ENCODE measurements at regions not wholly inside any gene's neighbourhood (a gene's known extent, or its start where the extent isn't known, plus 50 kb on each side); places are given as distances from the start of the nearest gene placed in this dataset.

DNA sequence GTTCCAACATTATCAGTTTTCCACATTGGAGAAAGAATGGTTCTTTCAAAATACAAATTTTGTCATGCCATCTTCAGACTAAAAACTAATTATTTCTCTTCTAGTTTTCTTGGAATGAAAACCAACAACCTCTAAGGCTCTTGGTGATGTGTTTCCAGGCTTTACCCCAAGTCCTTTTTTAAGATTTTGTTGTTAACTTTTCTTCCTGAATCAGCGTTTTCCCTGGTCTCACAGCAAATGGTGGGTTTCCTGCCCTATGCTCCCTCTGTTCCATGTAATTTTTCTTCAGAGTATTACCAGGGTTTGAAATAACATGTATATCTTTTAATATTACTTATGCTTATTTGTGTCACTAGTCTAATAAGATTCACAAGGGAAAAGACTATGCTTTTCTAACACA lies 1311.9 kb downstream of the LRFN5 start:
- H3K4me3 ChIP-seq (ENCODE audit: low read depth, poor library complexity, severe bottlenecking) = no peak overlapping the region
- intact Hi-C loops (cut with DNase I; ENCODE audit: low total_unique reads) = no loop called here
- TF ChIP-seq CTCF (IDR thresholded peaks at IDR 0.05) (no peak), POLR2A (IDR thresholded peaks at IDR 0.05) (no peak)
- DNase-seq (ENCODE audit: low spot score in 2 of 2) = no peak
- WGBS, 2 donors = 86 to 88% methylated on average over 1 of the region's 1 CpG

GRCh38 chr14:42911642-42912041 lies 1305.0 kb downstream of the LRFN5 start:
- intact Hi-C loops (cut with DNase I; ENCODE audit: low total_unique reads) = no loop called here
- H3K4me3 ChIP-seq (ENCODE audit: low read depth, poor library complexity, severe bottlenecking) = no peak overlapping the region
- no peak for TF ChIP-seq POLR2A (IDR thresholded peaks at IDR 0.05)
- no peak for TF ChIP-seq CTCF (IDR thresholded peaks at IDR 0.05)
- DNase-seq (ENCODE audit: low spot score in 2 of 2) = no peak

GRCh38 chr14:42909659-42910058 lies 1303.0 kb downstream of the LRFN5 start:
- intact Hi-C loops (cut with DNase I; ENCODE audit: low total_unique reads) = no loop called here
- no peak overlapping the region for H3K4me3 ChIP-seq (ENCODE audit: low read depth, poor library complexity, severe bottlenecking)
- TF ChIP-seq POLR2A (IDR thresholded peaks at IDR 0.05) (no peak), CTCF (IDR thresholded peaks at IDR 0.05) (no peak)
- WGBS, 2 donors = 69 to 78% methylated on average over 1 of the region's 1 CpG
- DNase-seq (ENCODE audit: low spot score in 2 of 2) = no peak

GRCh38 chr14:42893183-42893582 lies 1286.5 kb downstream of the LRFN5 start:
- WGBS, 2 donors = 36 to 40% methylated on average over 1 of the region's 1 CpG
- intact Hi-C loops (cut with DNase I; ENCODE audit: low total_unique reads) = no loop called here
- H3K4me3 ChIP-seq (ENCODE audit: low read depth, poor library complexity, severe bottlenecking) = no peak overlapping the region
- no peak for TF ChIP-seq POLR2A (IDR thresholded peaks at IDR 0.05)
- TF ChIP-seq CTCF (IDR thresholded peaks at IDR 0.05) = no peak
- DNase-seq (ENCODE audit: low spot score in 2 of 2) = no peak

GRCh38 chr14:42884100-42884499 lies 1277.4 kb downstream of the LRFN5 start:
- H3K4me3 ChIP-seq (ENCODE audit: low read depth, poor library complexity, severe bottlenecking) = no peak overlapping the region
- intact Hi-C loops (cut with DNase I; ENCODE audit: low total_unique reads) = no loop called here
- TF ChIP-seq POLR2A (IDR thresholded peaks at IDR 0.05) (no peak), CTCF (IDR thresholded peaks at IDR 0.05) (no peak)
- no peak for DNase-seq (ENCODE audit: low spot score in 2 of 2)

GRCh38 chr14:42877716-42878115 lies 1271.0 kb downstream of the LRFN5 start:
- DNase-seq (ENCODE audit: low spot score in 2 of 2) = no peak

More at GRCh38 chr14:42877716-42878115, 1271.0 kb downstream of the LRFN5 start:
- intact Hi-C loops (cut with DNase I; ENCODE audit: low total_unique reads) = no loop called here
- WGBS, 2 donors = 93 to 98% methylated on average over 1 of the region's 1 CpG
- no peak overlapping the region for H3K4me3 ChIP-seq (ENCODE audit: low read depth, poor library complexity, severe bottlenecking)
- no peak for TF ChIP-seq POLR2A (IDR thresholded peaks at IDR 0.05)
- no peak for TF ChIP-seq CTCF (IDR thresholded peaks at IDR 0.05)

All from lower leg skin (tissue), 4 donors.